ENCODE measurements at regions not wholly inside any gene's neighbourhood (a gene's known extent, or its start where the extent isn't known, plus 50 kb on each side); places are given as distances from the start of the nearest gene placed in this dataset.

DNA sequence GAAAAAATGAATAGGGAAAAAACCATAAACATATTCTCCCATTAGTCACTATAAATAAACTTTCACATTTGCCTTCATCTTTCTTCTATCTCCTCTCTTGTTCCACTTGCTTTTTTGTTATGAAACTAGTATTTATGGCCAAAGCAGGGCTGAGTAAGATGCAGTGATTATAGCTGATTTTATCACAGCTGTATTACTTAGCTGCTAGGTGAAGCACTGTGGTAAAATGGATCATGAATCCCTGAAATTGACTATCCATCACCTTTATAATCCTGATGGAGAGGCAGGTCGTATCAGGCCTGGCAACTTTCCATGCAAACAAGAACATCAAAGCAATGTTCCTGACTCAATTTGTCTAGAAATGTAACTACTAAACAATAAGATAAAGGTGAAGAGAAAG, 471.6 kb downstream of the TUSC7 start:
- no peaks in the 10 kb centered on the region for H3K9me3 ChIP-seq
- TF ChIP-seq, protein P1, sequence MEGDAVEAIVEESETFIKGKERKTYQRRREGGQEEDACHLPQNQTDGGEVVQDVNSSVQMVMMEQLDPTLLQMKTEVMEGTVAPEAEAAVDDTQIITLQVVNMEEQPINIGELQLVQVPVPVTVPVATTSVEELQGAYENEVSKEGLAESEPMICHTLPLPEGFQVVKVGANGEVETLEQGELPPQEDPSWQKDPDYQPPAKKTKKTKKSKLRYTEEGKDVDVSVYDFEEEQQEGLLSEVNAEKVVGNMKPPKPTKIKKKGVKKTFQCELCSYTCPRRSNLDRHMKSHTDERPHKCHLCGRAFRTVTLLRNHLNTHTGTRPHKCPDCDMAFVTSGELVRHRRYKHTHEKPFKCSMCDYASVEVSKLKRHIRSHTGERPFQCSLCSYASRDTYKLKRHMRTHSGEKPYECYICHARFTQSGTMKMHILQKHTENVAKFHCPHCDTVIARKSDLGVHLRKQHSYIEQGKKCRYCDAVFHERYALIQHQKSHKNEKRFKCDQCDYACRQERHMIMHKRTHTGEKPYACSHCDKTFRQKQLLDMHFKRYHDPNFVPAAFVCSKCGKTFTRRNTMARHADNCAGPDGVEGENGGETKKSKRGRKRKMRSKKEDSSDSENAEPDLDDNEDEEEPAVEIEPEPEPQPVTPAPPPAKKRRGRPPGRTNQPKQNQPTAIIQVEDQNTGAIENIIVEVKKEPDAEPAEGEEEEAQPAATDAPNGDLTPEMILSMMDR (IDR thresholded peaks at IDR 0.05; ENCODE audit: insufficient read depth in 1 of 2, low read depth in 1 of 2, low read length in 1 of 2, severe bottlenecking in 1 of 2, unreplicated experiment in 1 of 2): no peak
- H3K4me1 ChIP-seq: no peaks in the 10 kb centered on the region
- intact Hi-C loops (cut with micrococcal nuclease; ENCODE audit: unreplicated experiment): no loop called here
- no peaks in the 10 kb centered on the region for H3K27me3 ChIP-seq (replicated peaks; ENCODE audit: control insufficient read depth, insufficient read depth, low read length)
- H3K36me3 ChIP-seq (ENCODE audit: control insufficient read depth, insufficient read depth, low read length): no peaks in the 10 kb centered on the region
- Mint-ChIP-seq H3K4me3 (ENCODE audit: unreplicated experiment) (no peak overlapping the region), H3K9me3 (ENCODE audit: unreplicated experiment) (no peaks in the 10 kb centered on the region), H3K4me1 (ENCODE audit: low read depth, unreplicated experiment) (no peaks in the 10 kb centered on the region), H3K27ac (ENCODE audit: unreplicated experiment) (no peak overlapping the region), H3K27me3 (ENCODE audit: insufficient read depth, unreplicated experiment) (peaks cover 6% of the 10 kb centered on the region), H3K36me3 (ENCODE audit: insufficient read depth, unreplicated experiment) (peaks cover 5% of the 10 kb centered on the region)
- no TSS peak for BruUV-seq (replicated peaks)
- H3K4me3 ChIP-seq (ENCODE audit: low read depth, low read length): no peak overlapping the region
- POLR2A ChIA-PET: no interaction called here
- no peak for DNase-seq
- CTCF ChIA-PET: no interaction called here

- Histone ChIP-seq H3K27me3 (replicated peaks; ENCODE audit: control insufficient read depth, insufficient read depth, low read length) (no peaks in the 10 kb centered on the region), H3K36me3 (ENCODE audit: control insufficient read depth, insufficient read depth, low read length) (no peaks in the 10 kb centered on the region), H3K9me3 (no peaks in the 10 kb centered on the region), H3K4me1 (no peaks in the 10 kb centered on the region), H3K4me3 (ENCODE audit: low read depth, low read length) (no peak overlapping the region)
- H3K27me3 Mint-ChIP-seq (ENCODE audit: insufficient read depth, unreplicated experiment): peaks cover 3% of the 10 kb centered on the region
- no peaks in the 10 kb centered on the region for H3K4me1 Mint-ChIP-seq (ENCODE audit: low read depth, unreplicated experiment)
- H3K4me3 Mint-ChIP-seq (ENCODE audit: unreplicated experiment): no peak overlapping the region
- no peaks in the 10 kb centered on the region for H3K36me3 Mint-ChIP-seq (ENCODE audit: insufficient read depth, unreplicated experiment)
- no peak overlapping the region for H3K27ac Mint-ChIP-seq (ENCODE audit: unreplicated experiment)
- CTCF ChIA-PET: no interaction called here
- H3K9me3 Mint-ChIP-seq (ENCODE audit: unreplicated experiment): no peaks in the 10 kb centered on the region
- TF ChIP-seq, protein P1 (IDR thresholded peaks at IDR 0.05; ENCODE audit: insufficient read depth in 1 of 2, low read depth in 1 of 2, low read length in 1 of 2, severe bottlenecking in 1 of 2, unreplicated experiment in 1 of 2): no peak
- no peak for DNase-seq
- intact Hi-C loops (cut with micrococcal nuclease; ENCODE audit: unreplicated experiment): no loop called here
- BruUV-seq (replicated peaks): no TSS peak
- POLR2A ChIA-PET: no interaction called here
Measured at GRCh38 chr3:117184574-117184973, 475.0 kb downstream of the TUSC7 start.

- no TSS peak for BruUV-seq (replicated peaks)
- CTCF ChIA-PET: no interaction called here
- Histone ChIP-seq H3K4me1 (no peaks in the 10 kb centered on the region), H3K4me3 (ENCODE audit: low read depth, low read length) (no peak overlapping the region), H3K27me3 (replicated peaks; ENCODE audit: control insufficient read depth, insufficient read depth, low read length) (no peaks in the 10 kb centered on the region), H3K9me3 (no peaks in the 10 kb centered on the region), H3K36me3 (ENCODE audit: control insufficient read depth, insufficient read depth, low read length) (no peaks in the 10 kb centered on the region)
- Mint-ChIP-seq H3K9me3 (ENCODE audit: unreplicated experiment) (no peaks in the 10 kb centered on the region), H3K4me3 (ENCODE audit: unreplicated experiment) (no peak overlapping the region), H3K4me1 (ENCODE audit: low read depth, unreplicated experiment) (no peaks in the 10 kb centered on the region), H3K27ac (ENCODE audit: unreplicated experiment) (no peak overlapping the region), H3K36me3 (ENCODE audit: insufficient read depth, unreplicated experiment) (no peaks in the 10 kb centered on the region), H3K27me3 (ENCODE audit: insufficient read depth, unreplicated experiment) (no peaks in the 10 kb centered on the region)
- intact Hi-C loops (cut with micrococcal nuclease; ENCODE audit: unreplicated experiment): no loop called here
- DNase-seq: no peak
- TF ChIP-seq, protein P1 (IDR thresholded peaks at IDR 0.05; ENCODE audit: insufficient read depth in 1 of 2, low read depth in 1 of 2, low read length in 1 of 2, severe bottlenecking in 1 of 2, unreplicated experiment in 1 of 2): no peak
- POLR2A ChIA-PET: no interaction called here
Measured at GRCh38 chr3:117191245-117191644, 481.7 kb downstream of the TUSC7 start.
